HG02852 (cell line): ENCODE measurements at regions not wholly inside any gene's neighbourhood (a gene's known extent, or its start where the extent isn't known, plus 50 kb on each side); places are given as distances from the start of the nearest gene placed in this dataset.

Source experiments
- ATAC-seq: cut with Tn5 transposase; IDR thresholded peaks from one replicate; pipeline ENCODE4 v1.9.1; 2021; ENCODE audit warnings: mild to moderate bottlenecking, moderate library complexity; ENCODE audit not compliant: unreplicated experiment

- no peak for ATAC-seq
Observed at GRCh38 chr3:64357481-64357880, 132.2 kb upstream of the PRICKLE2 start.

- no peak for ATAC-seq
Observed at GRCh38 chr3:64355401-64355807, 130.1 kb upstream of the PRICKLE2 start.

- ATAC-seq: no peak
Observed at GRCh38 chr3:64354956-64355355, 129.7 kb upstream of the PRICKLE2 start.

GRCh38 chr3:64354221-64354620 lies 129.0 kb upstream of the PRICKLE2 start:
- ATAC-seq: no peak

GRCh38 chr3:64353226-64353625 lies 128.0 kb upstream of the PRICKLE2 start:
- ATAC-seq: no peak

- no peak for ATAC-seq
Observed at GRCh38 chr3:64352639-64352992, 127.3 kb upstream of the PRICKLE2 start.

- no peak for ATAC-seq
Observed at GRCh38 chr3:64351713-64352638, 126.7 kb upstream of the PRICKLE2 start.

- no peak for ATAC-seq
Observed at GRCh38 chr3:64349551-64349950, 124.3 kb upstream of the PRICKLE2 start.

- ATAC-seq: no peak
Observed at GRCh38 chr3:64345371-64345770, 120.1 kb upstream of the PRICKLE2 start.

GRCh38 chr3:64344721-64345207 lies 119.5 kb upstream of the PRICKLE2 start:
- ATAC-seq: no peak

GRCh38 chr3:64343689-64344430 lies 118.6 kb upstream of the PRICKLE2 start:
- ATAC-seq: no peak

- ATAC-seq: no peak
Observed at GRCh38 chr3:64342940-64343688, 117.8 kb upstream of the PRICKLE2 start.

GRCh38 chr3:64341296-64341695 lies 116.0 kb upstream of the PRICKLE2 start:
- no peak for ATAC-seq

GRCh38 chr3:64340641-64341101 lies 115.4 kb upstream of the PRICKLE2 start:
- ATAC-seq: no peak

- ATAC-seq: no peak
Observed at GRCh38 chr3:64336488-64336887, 111.2 kb upstream of the PRICKLE2 start.

GRCh38 chr3:64332459-64333350 lies 107.4 kb upstream of the PRICKLE2 start:
- ATAC-seq: no peak

- ATAC-seq: no peak
Observed at GRCh38 chr3:64331605-64332004, 106.3 kb upstream of the PRICKLE2 start.

- no peak for ATAC-seq
Observed at GRCh38 chr3:64329037-64329436, 103.8 kb upstream of the PRICKLE2 start.

- no peak for ATAC-seq
Observed at GRCh38 chr3:64327100-64327804, 102.0 kb upstream of the PRICKLE2 start.
